Stimulated activated effector memory CD8-positive, alpha-beta T cell treated with anti-CD3 and anti-CD28 coated beads, Interleukin-12 subunit alpha, Interleukin-12 subunit beta, amount 100 ng/mL, for 72 hours (primary cell): ENCODE measurements at regions not wholly inside any gene's neighbourhood (a gene's known extent, or its start where the extent isn't known, plus 50 kb on each side); places are given as distances from the start of the nearest gene placed in this dataset.

Experiments
- ATAC-seq: fragments of 150-1000 bp; cut with Tn5 transposase; 2 replicates; pipeline ENCODE4 v1.10.0; 2021
- DNase-seq, 2 donors: peaks; one replicate each; pipeline ENCODE4 v3.0.0; 2021 to 2022; ENCODE audit warnings: low spot score in 2 of 2
- H3K27ac Mint-ChIP-seq: one replicate; pipeline ENCODE4 v1.8.0; 2022; ENCODE audit warnings: mild to moderate bottlenecking, mixed read lengths
- H3K36me3 Mint-ChIP-seq: one replicate; pipeline ENCODE4 v1.8.0; 2022; ENCODE audit warnings: mild to moderate bottlenecking, mixed read lengths
- H3K4me1 Mint-ChIP-seq: one replicate; pipeline ENCODE4 v1.8.0; 2022; ENCODE audit warnings: mixed read lengths
- H3K4me3 Mint-ChIP-seq: one replicate; pipeline ENCODE4 v1.8.0; 2022; ENCODE audit warnings: mild to moderate bottlenecking, mixed read lengths
- H3K9me3 Mint-ChIP-seq: one replicate; pipeline ENCODE4 v1.8.0; 2022; ENCODE audit warnings: mixed read lengths

- no peak for ATAC-seq
- Mint-ChIP-seq H3K9me3 (no peaks in the 10 kb centered on the region), H3K27ac (no peak overlapping the region), H3K36me3 (no peaks in the 10 kb centered on the region), H3K4me3 (no peak overlapping the region), H3K4me1 (no peaks in the 10 kb centered on the region)
- no peak for DNase-seq
Measured at GRCh38 chr18:76678248-76678647, 144.1 kb upstream of the ZNF236 start.

GRCh38 chr18:76674596-76674995, 147.8 kb upstream of the ZNF236 start:
- H3K36me3 Mint-ChIP-seq: no peaks in the 10 kb centered on the region
- no peaks in the 10 kb centered on the region for H3K4me1 Mint-ChIP-seq
- ATAC-seq: peak; percentile 28
- H3K27ac Mint-ChIP-seq: no peak overlapping the region
- no peak overlapping the region for H3K4me3 Mint-ChIP-seq
- no peak for DNase-seq
- no peaks in the 10 kb centered on the region for H3K9me3 Mint-ChIP-seq

GRCh38 chr18:76673281-76674185, 148.8 kb upstream of the ZNF236 start:
- ATAC-seq (no peak), DNase-seq (no peak)
- H3K9me3 Mint-ChIP-seq: no peaks in the 10 kb centered on the region
- no peaks in the 10 kb centered on the region for H3K4me1 Mint-ChIP-seq
- H3K27ac Mint-ChIP-seq: no peak overlapping the region
- H3K36me3 Mint-ChIP-seq: no peaks in the 10 kb centered on the region
- H3K4me3 Mint-ChIP-seq: no peak overlapping the region

DNA sequence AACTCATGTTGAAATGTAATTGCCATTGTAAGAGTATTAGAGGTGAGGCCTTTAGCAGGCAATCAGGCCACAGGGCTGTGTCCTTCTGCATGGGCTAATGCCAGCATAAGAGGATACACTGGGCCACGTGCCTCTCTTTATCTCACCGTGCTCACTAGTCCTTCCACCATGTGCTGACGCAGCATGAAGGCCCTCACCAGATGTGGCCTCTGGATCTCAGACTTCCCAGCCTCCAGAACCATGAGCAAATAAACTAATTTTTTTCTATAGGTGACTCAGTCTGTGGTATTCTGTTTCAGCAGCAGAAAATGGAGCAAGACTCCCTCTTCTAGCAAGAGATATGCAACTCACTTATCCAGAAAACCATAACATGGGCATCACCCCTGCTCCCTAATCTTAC, 149.7 kb upstream of the ZNF236 start:
- Mint-ChIP-seq H3K4me1 (no peaks in the 10 kb centered on the region), H3K4me3 (no peak overlapping the region), H3K9me3 (no peaks in the 10 kb centered on the region), H3K36me3 (no peaks in the 10 kb centered on the region), H3K27ac (no peak overlapping the region)
- ATAC-seq: no peak
- no peak for DNase-seq

- DNase-seq (no peak), ATAC-seq (no peak)
- Mint-ChIP-seq H3K9me3 (no peaks in the 10 kb centered on the region), H3K4me1 (no peaks in the 10 kb centered on the region), H3K36me3 (no peaks in the 10 kb centered on the region), H3K27ac (no peak overlapping the region), H3K4me3 (no peak overlapping the region)
Measured at GRCh38 chr18:76670564-76671288, 151.6 kb upstream of the ZNF236 start.

- H3K9me3 Mint-ChIP-seq: no peaks in the 10 kb centered on the region
- no peaks in the 10 kb centered on the region for H3K36me3 Mint-ChIP-seq
- no peak for DNase-seq
- H3K27ac Mint-ChIP-seq: no peak overlapping the region
- H3K4me3 Mint-ChIP-seq: no peak overlapping the region
- H3K4me1 Mint-ChIP-seq: no peaks in the 10 kb centered on the region
- no peak for ATAC-seq
Measured at GRCh38 chr18:76668546-76668945, 153.8 kb upstream of the ZNF236 start.

- ATAC-seq (no peak), DNase-seq (no peak)
- H3K4me1 Mint-ChIP-seq: no peaks in the 10 kb centered on the region
- no peak overlapping the region for H3K27ac Mint-ChIP-seq
- no peaks in the 10 kb centered on the region for H3K9me3 Mint-ChIP-seq
- H3K4me3 Mint-ChIP-seq: no peak overlapping the region
- no peaks in the 10 kb centered on the region for H3K36me3 Mint-ChIP-seq
Measured at GRCh38 chr18:76668119-76668518, 154.2 kb upstream of the ZNF236 start.

DNA sequence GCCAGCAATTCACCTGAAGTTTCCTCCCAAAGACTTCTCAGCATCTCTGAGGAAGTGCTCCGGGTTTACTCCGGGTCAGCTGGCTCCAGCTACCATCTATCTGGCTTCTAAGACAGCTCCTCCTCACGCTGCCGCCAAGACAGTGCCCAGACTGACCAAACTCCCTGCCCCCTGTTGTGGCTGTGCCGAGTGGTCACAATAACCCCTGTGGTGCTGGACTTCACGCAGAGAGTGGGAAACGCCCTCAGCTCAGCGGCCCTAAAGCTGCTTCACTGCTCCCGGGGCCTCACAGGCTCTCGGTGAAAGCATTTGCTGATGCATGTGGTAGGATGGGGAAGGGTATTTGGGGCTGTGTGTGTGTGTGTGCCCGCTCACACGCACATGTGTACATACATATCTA, 154.8 kb upstream of the ZNF236 start:
- DNase-seq (no peak), ATAC-seq (no peak)
- no peaks in the 10 kb centered on the region for H3K4me1 Mint-ChIP-seq
- H3K9me3 Mint-ChIP-seq: no peaks in the 10 kb centered on the region
- no peaks in the 10 kb centered on the region for H3K36me3 Mint-ChIP-seq
- H3K4me3 Mint-ChIP-seq: no peak overlapping the region
- H3K27ac Mint-ChIP-seq: no peak overlapping the region

- DNase-seq: no peak
- Mint-ChIP-seq H3K9me3 (no peaks in the 10 kb centered on the region), H3K36me3 (peaks cover 8% of the 10 kb centered on the region), H3K27ac (no peak overlapping the region), H3K4me3 (no peak overlapping the region), H3K4me1 (peaks cover 13% of the 10 kb centered on the region)
- ATAC-seq: no peak
Measured at GRCh38 chr18:76662626-76663025, 159.7 kb upstream of the ZNF236 start.

DNA sequence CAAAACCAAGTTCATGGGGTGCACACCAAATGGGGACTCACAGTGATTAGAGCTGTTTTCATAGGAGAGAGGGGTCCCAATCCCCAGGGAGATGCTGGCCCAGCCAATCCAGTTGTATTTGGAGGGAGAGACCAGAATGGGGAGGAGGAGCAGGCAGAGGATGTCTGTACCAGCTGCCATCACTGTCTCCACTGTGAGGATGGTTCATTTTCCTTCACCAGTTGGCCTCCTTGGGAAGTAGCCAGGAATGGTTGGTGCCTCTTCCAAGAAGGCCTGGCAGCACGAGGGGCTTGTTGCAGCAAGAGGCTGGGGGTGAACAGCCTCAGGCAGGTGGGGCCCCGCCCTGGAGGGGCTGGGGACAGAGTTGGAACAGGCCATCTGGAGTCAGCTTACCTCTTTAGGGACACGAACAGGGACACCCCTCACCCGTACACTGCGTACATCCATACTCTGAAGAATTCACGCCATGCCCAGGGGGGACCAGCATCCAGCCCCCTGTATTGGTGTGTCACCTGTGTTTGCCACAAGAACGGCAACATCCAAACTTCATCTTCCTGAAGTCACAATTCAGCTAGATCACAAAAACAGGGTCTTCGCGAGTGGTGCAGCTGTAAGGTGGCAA, 161.7 kb upstream of the ZNF236 start:
- H3K4me3 Mint-ChIP-seq: no peak overlapping the region
- no peak overlapping the region for H3K27ac Mint-ChIP-seq
- DNase-seq (no peak), ATAC-seq (no peak)
- H3K36me3 Mint-ChIP-seq: peaks cover 8% of the 10 kb centered on the region
- H3K9me3 Mint-ChIP-seq: no peaks in the 10 kb centered on the region
- peaks cover 18% of the 10 kb centered on the region for H3K4me1 Mint-ChIP-seq

DNA sequence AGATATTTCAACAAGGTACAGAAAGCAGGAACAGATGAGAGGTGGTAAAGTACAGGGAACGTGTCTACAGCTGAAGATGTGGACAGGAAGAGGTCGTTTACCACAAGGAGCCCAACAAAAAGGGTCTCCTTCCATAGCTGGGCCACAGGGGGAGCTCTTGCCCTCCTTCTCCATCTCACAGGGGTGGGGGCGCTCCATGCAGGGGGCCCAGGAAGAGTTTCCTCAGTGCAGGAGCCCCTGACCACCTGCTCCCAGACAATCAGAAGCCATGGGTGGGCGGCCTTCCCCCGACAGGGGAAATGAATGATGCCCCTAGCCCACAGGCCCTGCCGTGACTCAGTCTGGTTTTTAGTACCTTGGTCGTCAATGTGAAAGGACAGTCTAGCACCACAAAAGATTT, 163.6 kb upstream of the ZNF516 start:
- peaks cover 8% of the 10 kb centered on the region for H3K36me3 Mint-ChIP-seq
- DNase-seq (peak; percentile 26 to 69), ATAC-seq (peak; percentile 92)
- peak overlapping the region; percentile 39 for H3K4me3 Mint-ChIP-seq
- peaks cover 18% of the 10 kb centered on the region for H3K4me1 Mint-ChIP-seq
- H3K27ac Mint-ChIP-seq: peak overlapping the region; percentile 21
- no peaks in the 10 kb centered on the region for H3K9me3 Mint-ChIP-seq

- Mint-ChIP-seq H3K9me3 (no peaks in the 10 kb centered on the region), H3K27ac (peak overlapping the region; percentile 21), H3K4me3 (peak overlapping the region; percentile 39), H3K4me1 (peaks cover 18% of the 10 kb centered on the region), H3K36me3 (peaks cover 8% of the 10 kb centered on the region)
- DNase-seq (no peak), ATAC-seq (peak; percentile 72)
Measured at GRCh38 chr18:76657911-76658470, 162.9 kb upstream of the ZNF516 start.

GRCh38 chr18:76656925-76657827, 162.1 kb upstream of the ZNF516 start:
- no peaks in the 10 kb centered on the region for H3K9me3 Mint-ChIP-seq
- peak overlapping the region; percentile 39 for H3K4me3 Mint-ChIP-seq
- ATAC-seq: no peak
- DNase-seq: no peak
- peaks cover 18% of the 10 kb centered on the region for H3K4me1 Mint-ChIP-seq
- H3K36me3 Mint-ChIP-seq: peaks cover 8% of the 10 kb centered on the region
- H3K27ac Mint-ChIP-seq: no peak overlapping the region

DNA sequence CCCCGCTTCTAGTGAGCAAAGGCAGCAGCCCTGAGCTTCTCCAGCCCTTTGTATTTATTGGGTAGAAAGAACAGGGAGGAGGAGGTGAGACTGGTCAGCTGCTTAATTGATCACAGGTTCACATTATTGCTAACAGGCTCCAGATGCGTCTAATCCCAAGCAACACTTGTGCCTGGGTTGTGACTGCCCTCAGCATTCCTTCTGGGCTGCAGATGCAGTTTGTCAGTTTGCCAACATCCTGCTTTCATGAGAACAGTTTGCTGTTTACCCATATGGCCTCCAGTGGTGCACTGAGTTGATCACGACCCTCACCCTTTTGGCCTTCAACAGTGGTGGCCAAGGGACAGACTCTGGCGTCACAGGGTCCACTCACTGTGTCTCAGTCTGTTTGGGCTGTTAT, 159.5 kb upstream of the ZNF516 start:
- no peak for ATAC-seq
- H3K4me3 Mint-ChIP-seq: no peak overlapping the region
- H3K4me1 Mint-ChIP-seq: peaks cover 18% of the 10 kb centered on the region
- peaks cover 8% of the 10 kb centered on the region for H3K36me3 Mint-ChIP-seq
- H3K27ac Mint-ChIP-seq: no peak overlapping the region
- no peaks in the 10 kb centered on the region for H3K9me3 Mint-ChIP-seq
- DNase-seq: no peak
